ENCODE measurements at regions not wholly inside any gene's neighbourhood (a gene's known extent, or its start where the extent isn't known, plus 50 kb on each side); places are given as distances from the start of the nearest gene placed in this dataset.

DNA sequence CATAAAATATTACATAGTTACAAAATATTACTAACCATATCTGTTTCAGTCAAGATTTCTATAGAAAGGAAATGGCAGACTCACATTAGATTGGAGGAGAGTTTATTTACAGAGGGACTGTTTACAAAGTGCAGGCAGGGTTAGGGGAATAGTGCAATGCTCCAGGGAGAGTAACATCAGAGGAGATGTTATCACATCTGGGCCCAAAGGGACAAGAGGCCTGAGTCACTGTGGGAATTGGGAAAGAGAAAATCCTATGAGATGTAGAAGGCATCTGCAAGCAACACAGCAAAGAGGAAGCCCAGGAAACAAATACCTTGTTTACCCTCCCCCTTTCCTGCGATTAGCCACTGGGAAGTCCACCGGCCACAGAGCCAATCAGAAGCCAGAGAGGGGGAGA lies 227.3 kb upstream of the TANK start:
- Histone ChIP-seq H3K27ac (ENCODE audit: low read depth in 1 of 2, low read length in 2 of 2) (no peak overlapping the region), H3K4me1 (ENCODE audit: control insufficient read depth in 1 of 2, insufficient read depth in 2 of 2, low read length in 2 of 2) (no peaks in the 10 kb centered on the region), H3K36me3 (replicated peaks in 1 of 2; ENCODE audit: control insufficient read depth in 1 of 2, insufficient read depth in 2 of 2, low read length in 2 of 2) (no peaks in the 10 kb centered on the region), H3K9ac (ENCODE audit: insufficient read depth, low read length, poor library complexity, severe bottlenecking) (no peak overlapping the region), H3K4me3 (replicated peaks in 1 of 3; ENCODE audit: low read depth in 2 of 3, low read length in 3 of 3) (no peak overlapping the region), H3K4me2 (replicated peaks; ENCODE audit: extremely low read depth, low read length, poor library complexity, severe bottlenecking) (no peak overlapping the region), H3K79me2 (ENCODE audit: insufficient read depth, low read length) (no peaks in the 10 kb centered on the region), H3K27me3 (ENCODE audit: control insufficient read depth in 2 of 2, insufficient read depth in 2 of 2, low read length in 2 of 2) (no peaks in the 10 kb centered on the region), H3K9me3 (replicated peaks in 1 of 2; ENCODE audit: control insufficient read depth in 1 of 2, insufficient read depth in 1 of 2, low read length in 2 of 2) (no peaks in the 10 kb centered on the region), H2AFZ (ENCODE audit: insufficient read depth, low read depth, low read length, poor library complexity, severe bottlenecking) (no peak overlapping the region), H4K20me1 (ENCODE audit: insufficient read depth, low read length) (no peaks in the 10 kb centered on the region)
- H3K27ac Mint-ChIP-seq: peak overlapping the region in 1 of 7 donors; percentile 38
- intact Hi-C loops (cut with micrococcal nuclease): no loop called here
- H3K4me1 Mint-ChIP-seq: peaks cover 3% of the 10 kb centered on the region
- peaks cover 0 to 2% (median 0%) of the 10 kb centered on the region in 7 donors for H3K9me3 Mint-ChIP-seq
- no peak overlapping the region for H3K4me3 Mint-ChIP-seq
- DNase-seq: no peak
- no peak for TF ChIP-seq CTCF (IDR thresholded peaks at IDR 0.05)
- H3K36me3 Mint-ChIP-seq: no peaks in the 10 kb centered on the region
- no CpG with 5 or more reads among the region's 2 CpGs for WGBS (ENCODE audit: insufficient coverage)
- no peaks in the 10 kb centered on the region for H3K27me3 Mint-ChIP-seq (ENCODE audit: low read depth in 3 of 3)

- Mint-ChIP-seq H3K9me3 (peaks cover 0 to 2% (median 0%) of the 10 kb centered on the region in 7 donors), H3K27ac (no peak overlapping the region), H3K36me3 (no peaks in the 10 kb centered on the region), H3K4me1 (peaks cover 3% of the 10 kb centered on the region), H3K27me3 (ENCODE audit: low read depth in 3 of 3) (no peaks in the 10 kb centered on the region), H3K4me3 (no peak overlapping the region)
- Histone ChIP-seq H3K4me2 (replicated peaks; ENCODE audit: extremely low read depth, low read length, poor library complexity, severe bottlenecking) (no peak overlapping the region), H3K36me3 (replicated peaks in 1 of 2; ENCODE audit: control insufficient read depth in 1 of 2, insufficient read depth in 2 of 2, low read length in 2 of 2) (no peaks in the 10 kb centered on the region), H4K20me1 (ENCODE audit: insufficient read depth, low read length) (no peaks in the 10 kb centered on the region), H3K79me2 (ENCODE audit: insufficient read depth, low read length) (no peaks in the 10 kb centered on the region), H2AFZ (ENCODE audit: insufficient read depth, low read depth, low read length, poor library complexity, severe bottlenecking) (no peak overlapping the region), H3K27ac (ENCODE audit: low read depth in 1 of 2, low read length in 2 of 2) (no peak overlapping the region), H3K9me3 (replicated peaks in 1 of 2; ENCODE audit: control insufficient read depth in 1 of 2, insufficient read depth in 1 of 2, low read length in 2 of 2) (no peaks in the 10 kb centered on the region), H3K4me1 (ENCODE audit: control insufficient read depth in 1 of 2, insufficient read depth in 2 of 2, low read length in 2 of 2) (no peaks in the 10 kb centered on the region), H3K4me3 (replicated peaks in 1 of 3; ENCODE audit: low read depth in 2 of 3, low read length in 3 of 3) (no peak overlapping the region), H3K9ac (ENCODE audit: insufficient read depth, low read length, poor library complexity, severe bottlenecking) (no peak overlapping the region), H3K27me3 (ENCODE audit: control insufficient read depth in 2 of 2, insufficient read depth in 2 of 2, low read length in 2 of 2) (no peaks in the 10 kb centered on the region)
- no peak for TF ChIP-seq CTCF (IDR thresholded peaks at IDR 0.05)
- DNase-seq: no peak
- intact Hi-C loops (cut with micrococcal nuclease): no loop called here
- 67% methylated on average over 1 of the region's 4 CpGs for WGBS (ENCODE audit: insufficient coverage)
Measured at GRCh38 chr2:160934263-160934662, 226.0 kb upstream of the TANK start.

Measured in CD14-positive monocyte (primary cell).